GM21717 (cell line): ENCODE measurements at regions not wholly inside any gene's neighbourhood (a gene's known extent, or its start where the extent isn't known, plus 50 kb on each side); places are given as distances from the start of the nearest gene placed in this dataset.
"Not testable (repeated sequence)": the region's sequence is repeated elsewhere in the genome, so short reads cannot be mapped to it uniquely, and the experiment has no call there.

Experiments used
- ATAC-seq: cut with Tn5 transposase; IDR thresholded peaks from one replicate; pipeline ENCODE4 v1.9.1; 2021; ENCODE audit warnings: mild to moderate bottlenecking, moderate library complexity; ENCODE audit not compliant: unreplicated experiment

DNA sequence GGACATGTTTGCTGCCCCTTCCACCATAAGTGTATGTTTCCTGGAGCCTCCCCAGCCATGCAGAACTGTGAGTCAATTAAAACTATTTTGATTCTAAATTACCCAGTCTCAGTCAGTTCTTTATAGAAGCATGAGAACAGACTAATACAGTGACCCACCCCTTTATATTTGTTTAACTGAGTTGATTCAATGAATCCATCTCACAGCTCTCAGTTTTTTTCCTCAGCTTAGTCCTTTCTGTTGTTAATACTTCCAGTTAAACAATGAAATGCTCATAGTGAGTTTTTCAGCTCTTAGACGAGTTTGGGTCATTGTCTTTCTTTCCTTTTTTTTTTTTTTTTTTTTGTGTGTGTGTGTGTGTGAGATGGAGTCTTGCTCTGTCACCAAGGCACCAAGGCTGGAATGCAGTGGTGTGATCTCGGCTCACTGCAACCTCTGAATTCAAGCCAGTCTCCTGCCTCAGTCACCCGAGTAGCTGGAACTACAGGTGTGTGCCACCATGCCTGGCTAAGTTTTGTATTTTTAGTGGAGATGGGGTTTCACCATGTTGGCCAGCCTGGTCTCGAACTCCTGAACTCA is 627.4 kb downstream of the SPATA31A7 start:
- not testable (repeated sequence) for ATAC-seq

DNA sequence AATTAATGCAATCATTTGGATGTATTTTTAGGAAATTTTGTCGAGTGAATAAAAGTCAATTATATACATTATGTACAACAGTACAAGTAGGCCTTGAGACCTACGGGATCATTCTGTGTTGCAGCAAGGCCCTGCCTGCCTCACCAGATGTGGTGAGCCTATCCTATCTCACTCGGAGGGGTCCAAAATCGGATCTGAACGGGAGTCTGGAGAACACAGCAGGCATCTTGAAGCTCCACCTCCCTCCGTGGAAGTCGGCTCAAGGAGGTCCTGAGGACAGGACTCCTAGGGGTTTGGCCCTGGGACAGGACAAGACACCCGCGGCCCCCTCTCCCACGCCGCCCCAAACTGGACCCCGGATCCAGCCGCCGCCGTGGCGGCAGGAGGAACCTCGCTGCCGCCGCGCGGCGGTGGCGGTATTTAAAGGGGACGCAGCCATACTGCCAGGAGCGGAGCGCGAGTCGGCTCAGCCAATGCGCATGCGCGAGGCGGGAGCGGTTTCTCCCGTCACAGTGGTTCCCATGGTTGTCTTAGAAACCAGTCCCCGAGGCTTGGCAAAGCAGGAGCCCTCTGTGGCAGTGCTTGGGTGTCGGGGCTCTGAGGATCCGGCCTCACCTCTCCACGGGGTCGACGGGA is 663.9 kb downstream of the SPATA31A7 start:
- peak; percentile 67 for ATAC-seq

GRCh38 chr9:61854260-61854640 is 664.4 kb downstream of the SPATA31A7 start:
- ATAC-seq, result not testable (repeated sequence)

GRCh38 chr9:61856283-61856682 is 666.4 kb downstream of the SPATA31A7 start:
- ATAC-seq, result peak; percentile 91

DNA sequence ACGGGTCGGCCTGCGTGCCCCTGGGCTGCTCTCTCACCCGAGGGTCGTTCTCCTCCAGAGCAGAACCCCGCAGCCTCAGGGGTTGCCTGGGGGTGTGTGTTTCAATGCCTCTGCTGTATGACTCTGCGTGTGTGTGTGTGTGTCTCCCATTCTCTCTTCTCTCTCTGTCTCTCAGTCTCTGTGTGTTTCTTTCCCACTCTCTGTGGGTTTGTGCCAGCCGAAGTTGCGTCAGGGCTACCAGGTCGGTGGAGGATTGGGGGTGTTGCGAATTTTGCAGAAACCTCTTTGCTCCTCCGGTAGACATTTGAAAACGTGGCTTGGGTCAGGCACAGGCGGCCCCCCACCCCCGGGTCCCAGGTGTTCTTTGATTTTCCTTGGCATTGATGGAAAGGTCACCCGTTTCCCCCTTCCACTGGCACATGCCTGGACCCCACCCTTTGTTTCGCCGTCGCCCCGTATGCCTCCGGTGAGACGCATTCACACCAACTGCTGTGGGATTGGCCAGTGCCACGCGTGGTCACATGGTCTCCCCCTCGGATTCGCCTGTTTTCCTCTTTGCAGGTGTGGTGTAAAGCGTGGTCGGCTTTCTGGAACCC is 667.1 kb downstream of the SPATA31A7 start:
- not testable (repeated sequence) for ATAC-seq

DNA sequence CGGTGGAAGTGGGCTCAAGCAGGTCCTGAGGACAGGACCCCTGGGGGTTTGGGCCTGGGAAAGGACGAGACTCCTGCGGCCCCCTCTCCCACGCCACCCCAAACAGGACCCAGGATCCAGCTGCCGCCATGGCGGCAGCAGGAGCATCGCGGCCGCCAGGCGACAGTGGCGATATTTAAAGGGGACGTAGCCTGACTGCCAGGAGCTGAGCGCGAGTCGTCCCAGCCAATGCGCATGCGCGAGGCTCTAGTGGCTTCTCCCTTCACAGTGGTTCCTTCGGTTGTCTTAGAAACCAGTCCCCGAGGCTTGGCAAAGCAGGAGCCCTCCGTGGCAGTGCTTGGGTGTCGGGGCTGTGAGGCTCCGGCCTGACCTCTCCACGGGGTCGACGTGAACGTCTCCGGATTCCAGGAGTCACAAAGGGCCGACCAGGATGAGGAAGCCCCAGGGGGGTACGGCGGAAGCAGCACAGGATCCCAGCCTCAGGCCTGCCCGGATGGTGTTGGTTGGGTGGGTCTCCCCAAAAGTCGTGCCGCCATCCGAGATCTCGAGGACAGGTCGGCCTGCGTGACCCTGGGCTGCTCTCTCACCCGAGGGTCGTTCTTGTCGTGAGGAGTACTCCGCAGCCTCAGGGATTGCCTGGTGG is 668.0 kb downstream of the SPATA31A7 start:
- ATAC-seq, result peak; percentile 80

DNA sequence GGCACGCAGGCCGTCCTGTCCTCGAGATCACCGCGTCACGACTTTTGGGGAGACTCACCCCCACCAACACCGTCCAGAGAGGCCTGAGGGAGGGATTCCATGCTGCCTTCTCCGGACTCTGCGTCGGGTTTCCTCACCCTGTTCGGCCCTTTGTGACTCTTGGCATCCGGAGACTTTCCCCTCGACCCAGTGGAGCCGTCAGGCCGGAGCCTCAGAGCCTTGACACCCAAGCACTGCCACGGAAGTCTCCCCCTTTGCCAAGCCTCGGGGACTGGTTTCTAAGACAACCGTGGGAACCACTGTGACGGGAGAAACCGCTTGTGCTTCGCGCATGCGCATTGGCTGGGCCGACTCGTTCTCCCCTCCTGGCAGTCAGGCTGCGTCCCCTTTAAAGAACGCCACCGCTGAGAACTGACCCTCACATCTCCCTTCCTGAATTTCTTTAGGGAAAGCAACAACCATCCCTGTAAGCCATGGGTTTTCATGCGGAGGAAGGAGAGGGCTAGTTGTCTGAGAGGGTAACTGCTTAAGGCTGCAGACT is 672.7 kb downstream of the SPATA31A7 start:
- not testable (repeated sequence) for ATAC-seq

GRCh38 chr9:61864463-61864862 is 674.6 kb downstream of the SPATA31A7 start:
- ATAC-seq, result not testable (repeated sequence)

- not testable (repeated sequence) for ATAC-seq
Measured at GRCh38 chr9:61868965-61869364, 679.1 kb downstream of the SPATA31A7 start.

DNA sequence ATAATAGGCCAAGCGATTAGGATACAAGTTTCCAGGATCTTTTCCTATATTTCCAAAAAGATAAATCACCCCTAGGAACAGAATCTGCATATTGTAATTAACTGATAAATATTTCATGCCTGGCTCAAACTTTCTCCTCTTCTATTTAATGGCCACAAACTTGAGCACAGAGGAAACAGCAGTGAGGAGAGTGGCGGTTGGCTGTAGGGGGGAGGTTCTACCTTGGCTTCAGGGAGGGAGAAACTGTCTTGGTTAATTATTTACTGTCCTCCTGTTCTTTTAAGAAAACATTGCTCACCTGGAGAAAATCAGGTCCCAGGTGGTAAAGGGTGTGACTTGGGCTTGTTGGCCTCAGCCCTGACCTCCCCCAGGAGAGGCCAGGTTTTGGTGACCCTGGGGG is 682.5 kb downstream of the SPATA31A7 start:
- not testable (repeated sequence) for ATAC-seq
